CD8-positive, alpha-beta memory T cell (primary cell): ENCODE measurements at regions not wholly inside any gene's neighbourhood (a gene's known extent, or its start where the extent isn't known, plus 50 kb on each side); places are given as distances from the start of the nearest gene placed in this dataset.

Experiments used
- CTCF ChIA-PET: fragments of 350-600 bp; sonication (Branson Sonifier 250); formaldehyde crosslinking; loops from one replicate; lab custom pipeline; 2021; ENCODE audit warnings: antibody characterized with exemption; lab: Charles Lee
- POLR2A ChIA-PET: fragments of 350-600 bp; sonication (Branson Sonifier 250); formaldehyde crosslinking; loops from one replicate; lab custom pipeline; 2021; ENCODE audit warnings: antibody characterized with exemption; lab: Charles Lee
- DNase-seq, 5 donors: peaks; one replicate each; pipeline versions ENCODE4 v3.0.0 to v3.0.0-alpha.2; 2020 to 2022; ENCODE audit warnings: mixed read lengths in 1 of 5
- H3K27ac ChIP-seq: one replicate; pipeline ENCODE4 v1.7.0; 2013; ENCODE audit warnings: low read depth, mild to moderate bottlenecking, low read length, moderate library complexity
- H3K27me3 ChIP-seq: 2 replicates; pipeline ENCODE4 v1.7.0; 2013; ENCODE audit warnings: low read length, mild to moderate bottlenecking; ENCODE audit not compliant: insufficient read depth, poor library complexity, severe bottlenecking
- H3K36me3 ChIP-seq: 2 replicates; pipeline ENCODE4 v1.7.0; 2013; ENCODE audit warnings: mild to moderate bottlenecking, low read length, moderate library complexity; ENCODE audit not compliant: insufficient read depth
- H3K4me1 ChIP-seq: 2 replicates; pipeline ENCODE4 v1.7.0; 2013; ENCODE audit warnings: mild to moderate bottlenecking, low read length, moderate library complexity; ENCODE audit not compliant: insufficient read depth
- H3K4me3 ChIP-seq: 2 replicates; pipeline ENCODE4 v1.7.0; 2013; ENCODE audit warnings: mild to moderate bottlenecking, low read length
- H3K9me3 ChIP-seq: 2 replicates; pipeline ENCODE4 v1.7.0; 2013; ENCODE audit warnings: mild to moderate bottlenecking, low read length
- H3K27ac Mint-ChIP-seq, 8 donors: one replicate each; pipeline ENCODE4 v1.8.0; 2020 to 2021; ENCODE audit warnings: mixed read lengths in 8 of 8, mild to moderate bottlenecking in 6 of 8, inconsistent platforms in 3 of 8, moderate library complexity in 3 of 8
- H3K27me3 Mint-ChIP-seq, 2 donors: one replicate each; pipeline ENCODE4 v1.8.0; 2020 to 2021; ENCODE audit warnings: mixed read lengths in 2 of 2, mild to moderate bottlenecking in 1 of 2, moderate library complexity in 1 of 2
- H3K36me3 Mint-ChIP-seq, 3 donors: one replicate each; pipeline ENCODE4 v1.8.0; 2020 to 2021; ENCODE audit warnings: mixed read lengths in 3 of 3, inconsistent platforms in 1 of 3, mild to moderate bottlenecking in 1 of 3
- H3K4me1 Mint-ChIP-seq, 3 donors: one replicate each; pipeline ENCODE4 v1.8.0; 2020 to 2021; ENCODE audit warnings: mixed read lengths in 3 of 3, inconsistent platforms in 1 of 3, mild to moderate bottlenecking in 1 of 3
- H3K4me3 Mint-ChIP-seq, 7 donors: one replicate each; pipeline ENCODE4 v1.8.0; 2020 to 2021; ENCODE audit warnings: mixed read lengths in 7 of 7, mild to moderate bottlenecking in 6 of 7, moderate library complexity in 4 of 7, inconsistent platforms in 2 of 7
- H3K9me3 Mint-ChIP-seq, 5 donors: one replicate each; pipeline ENCODE4 v1.8.0; 2020 to 2022; ENCODE audit warnings: mixed read lengths in 5 of 5, mild to moderate bottlenecking in 3 of 5, moderate library complexity in 2 of 5, inconsistent platforms in 1 of 5

DNA sequence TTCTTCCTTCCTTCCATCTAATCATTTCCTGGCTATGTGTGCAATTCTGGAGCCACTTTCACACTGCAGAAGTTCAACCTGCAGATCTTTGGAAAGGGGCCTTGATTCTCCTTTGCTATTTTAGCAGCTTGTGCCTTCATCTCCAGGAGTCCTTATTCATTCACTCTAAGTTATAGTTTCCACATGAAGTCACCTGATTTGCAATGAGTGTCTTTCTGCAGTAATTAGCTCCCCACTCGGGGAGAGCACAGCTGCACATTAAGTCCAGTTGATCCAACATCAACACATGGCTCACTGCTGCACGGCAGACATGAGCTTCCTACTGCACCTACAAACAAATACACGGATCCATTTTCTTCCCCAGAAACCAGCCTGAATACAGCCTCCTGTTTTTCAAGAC is 323.1 kb upstream of the TNP1 start:
- Histone ChIP-seq H3K9me3 (no peaks in the 10 kb centered on the region), H3K36me3 (no peaks in the 10 kb centered on the region), H3K4me1 (no peaks in the 10 kb centered on the region), H3K4me3 (no peak overlapping the region), H3K27ac (no peak overlapping the region), H3K27me3 (no peaks in the 10 kb centered on the region)
- Mint-ChIP-seq H3K27me3 (no peaks in the 10 kb centered on the region), H3K4me3 (no peak overlapping the region), H3K36me3 (no peaks in the 10 kb centered on the region), H3K9me3 (peaks cover 0 to 2% (median 0%) of the 10 kb centered on the region in 5 donors), H3K27ac (no peak overlapping the region), H3K4me1 (no peaks in the 10 kb centered on the region)
- CTCF ChIA-PET = no interaction called here
- POLR2A ChIA-PET = no interaction called here
- no peak for DNase-seq

DNA sequence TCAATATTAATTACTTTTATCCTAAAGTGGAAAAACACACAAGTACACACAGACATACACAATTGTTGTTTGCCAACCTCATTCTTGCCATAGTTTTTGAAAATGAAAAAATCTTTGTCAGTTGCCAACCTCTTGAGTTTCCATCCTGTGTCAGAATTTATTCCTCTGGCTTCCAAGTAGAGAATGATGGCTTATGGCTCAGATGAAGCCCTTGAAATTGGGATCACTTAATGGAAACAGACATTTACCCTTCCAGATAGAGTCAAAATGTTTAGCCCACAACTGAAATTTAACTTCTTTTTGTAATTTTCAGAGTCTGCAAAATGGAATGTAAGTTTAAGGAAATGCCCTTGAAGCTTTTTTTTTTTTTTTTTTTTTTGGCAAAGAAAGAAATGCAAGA is 321.6 kb upstream of the TNP1 start:
- DNase-seq = no peak
- ChIA-PET CTCF (no interaction called here), POLR2A (no interaction called here)
- peaks cover 0 to 6% (median 0%) of the 10 kb centered on the region in 5 donors for H3K9me3 Mint-ChIP-seq
- no peaks in the 10 kb centered on the region for H3K27me3 Mint-ChIP-seq
- H3K4me1 ChIP-seq = no peaks in the 10 kb centered on the region
- no peaks in the 10 kb centered on the region for H3K36me3 Mint-ChIP-seq
- no peak overlapping the region for H3K27ac ChIP-seq
- H3K4me1 Mint-ChIP-seq = no peaks in the 10 kb centered on the region
- no peak overlapping the region for H3K4me3 Mint-ChIP-seq
- H3K27ac Mint-ChIP-seq = no peak overlapping the region
- no peaks in the 10 kb centered on the region for H3K36me3 ChIP-seq
- H3K9me3 ChIP-seq = no peaks in the 10 kb centered on the region
- H3K27me3 ChIP-seq = no peaks in the 10 kb centered on the region
- no peak overlapping the region for H3K4me3 ChIP-seq

DNA sequence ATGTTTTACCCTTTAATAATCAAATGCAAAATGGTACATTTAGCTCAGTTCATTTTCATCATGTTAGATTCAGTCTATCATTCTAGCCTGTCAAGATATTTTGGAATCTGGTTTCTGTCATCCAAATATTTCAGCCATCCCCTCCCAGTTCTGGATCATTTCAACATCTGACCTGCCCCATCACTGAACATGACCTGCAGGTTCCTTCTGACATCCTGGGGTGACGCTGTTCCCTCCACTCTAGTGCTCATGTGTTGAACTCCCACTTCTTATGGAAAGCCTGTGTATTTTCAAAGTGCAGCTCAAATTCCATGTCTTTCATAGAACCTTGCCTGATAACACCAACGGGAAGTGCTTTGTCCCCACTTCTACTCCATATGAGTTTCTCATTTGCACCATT is 320.0 kb upstream of the TNP1 start:
- H3K4me3 ChIP-seq = no peak overlapping the region
- Mint-ChIP-seq H3K36me3 (no peaks in the 10 kb centered on the region), H3K9me3 (peaks cover 0 to 6% (median 0%) of the 10 kb centered on the region in 5 donors), H3K27ac (no peak overlapping the region), H3K4me3 (no peak overlapping the region), H3K27me3 (no peaks in the 10 kb centered on the region), H3K4me1 (no peaks in the 10 kb centered on the region)
- CTCF ChIA-PET = no interaction called here
- no peak for DNase-seq
- H3K27me3 ChIP-seq = no peaks in the 10 kb centered on the region
- H3K36me3 ChIP-seq = no peaks in the 10 kb centered on the region
- H3K9me3 ChIP-seq = no peaks in the 10 kb centered on the region
- POLR2A ChIA-PET = no interaction called here
- H3K27ac ChIP-seq = no peak overlapping the region
- H3K4me1 ChIP-seq = no peaks in the 10 kb centered on the region

DNA sequence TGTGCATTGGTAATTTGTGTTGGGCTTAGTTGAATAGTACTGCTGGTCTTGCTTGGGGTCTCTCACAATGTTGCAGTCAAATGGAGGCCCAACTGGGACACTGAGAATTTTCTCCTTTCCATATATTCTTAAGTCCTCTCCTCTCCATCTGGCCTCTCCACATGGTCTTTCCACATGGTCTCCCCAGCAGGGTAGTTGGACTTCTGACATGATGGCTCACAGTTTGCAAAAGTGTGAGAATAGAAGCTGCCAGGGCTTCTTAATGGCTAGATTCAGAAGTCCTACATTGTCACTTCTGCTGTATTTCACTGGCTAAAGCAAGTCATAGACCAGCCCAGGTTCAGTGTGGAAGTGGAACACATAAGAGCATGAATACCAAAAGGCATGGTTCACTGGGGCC is 318.5 kb upstream of the TNP1 start:
- CTCF ChIA-PET = no interaction called here

DNA sequence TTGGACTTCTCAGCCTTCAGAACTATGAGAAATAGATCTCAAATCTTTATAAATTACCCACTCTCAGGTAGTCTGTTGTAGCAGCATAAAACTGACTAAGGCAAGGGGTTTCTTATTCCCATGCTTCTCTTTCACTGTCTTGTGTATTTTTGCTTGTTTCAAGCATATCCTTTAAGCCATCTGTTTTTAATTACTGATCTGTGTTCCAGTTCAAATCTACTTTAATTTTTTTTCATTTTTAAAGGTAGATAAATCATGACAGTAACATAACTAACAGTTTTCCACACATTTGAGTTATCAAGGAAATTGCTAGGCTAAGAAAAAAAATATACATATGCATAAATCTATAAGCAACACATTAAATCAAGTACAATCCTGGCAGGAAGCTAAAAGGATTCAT is 317.9 kb upstream of the TNP1 start:
- H3K27me3 ChIP-seq = no peaks in the 10 kb centered on the region
- no peak overlapping the region for H3K4me3 ChIP-seq
- Mint-ChIP-seq H3K27me3 (no peaks in the 10 kb centered on the region), H3K36me3 (no peaks in the 10 kb centered on the region), H3K27ac (no peak overlapping the region), H3K4me1 (no peaks in the 10 kb centered on the region), H3K9me3 (peaks cover 0 to 8% (median 0%) of the 10 kb centered on the region in 5 donors), H3K4me3 (no peak overlapping the region)
- H3K9me3 ChIP-seq = no peaks in the 10 kb centered on the region
- H3K27ac ChIP-seq = no peak overlapping the region
- POLR2A ChIA-PET = no interaction called here
- no peak for DNase-seq
- CTCF ChIA-PET = no interaction called here
- H3K4me1 ChIP-seq = no peaks in the 10 kb centered on the region
- no peaks in the 10 kb centered on the region for H3K36me3 ChIP-seq

More for the DNA sequence above, 318.5 kb upstream of the TNP1 start:
- Mint-ChIP-seq H3K27ac (no peak overlapping the region), H3K27me3 (no peaks in the 10 kb centered on the region), H3K4me3 (no peak overlapping the region), H3K36me3 (no peaks in the 10 kb centered on the region), H3K4me1 (no peaks in the 10 kb centered on the region), H3K9me3 (peaks cover 0 to 8% (median 0%) of the 10 kb centered on the region in 5 donors)
- Histone ChIP-seq H3K9me3 (no peaks in the 10 kb centered on the region), H3K36me3 (no peaks in the 10 kb centered on the region), H3K4me3 (no peak overlapping the region), H3K4me1 (no peaks in the 10 kb centered on the region), H3K27ac (no peak overlapping the region), H3K27me3 (no peaks in the 10 kb centered on the region)
- POLR2A ChIA-PET = no interaction called here
- no peak for DNase-seq

DNA sequence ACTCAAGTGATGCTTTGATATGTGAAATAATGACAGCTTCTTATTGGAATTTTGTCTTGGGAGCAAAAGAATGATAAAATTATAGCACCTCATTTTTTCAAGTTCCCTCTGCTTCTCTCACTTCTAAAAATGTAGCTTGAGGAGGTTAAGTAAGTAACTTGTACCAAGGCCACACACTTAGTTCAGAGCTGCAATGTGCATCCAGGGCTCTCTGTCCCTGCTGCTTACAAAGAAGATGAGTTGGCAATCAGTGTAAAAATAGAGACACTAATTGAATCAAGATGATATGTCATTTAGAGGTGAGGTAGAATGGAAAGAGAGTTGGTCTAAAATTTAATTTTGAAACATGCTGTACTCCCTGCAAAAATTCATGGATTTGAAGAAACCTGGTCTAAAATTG is 312.0 kb upstream of the TNP1 start:
- Mint-ChIP-seq H3K9me3 (peaks cover 0 to 5% (median 0%) of the 10 kb centered on the region in 5 donors), H3K36me3 (no peaks in the 10 kb centered on the region), H3K27me3 (peaks cover 3% of the 10 kb centered on the region in 2 donors), H3K4me1 (no peaks in the 10 kb centered on the region), H3K27ac (no peak overlapping the region), H3K4me3 (no peak overlapping the region)
- no peak overlapping the region for H3K27ac ChIP-seq
- H3K4me1 ChIP-seq = no peaks in the 10 kb centered on the region
- H3K36me3 ChIP-seq = no peaks in the 10 kb centered on the region
- no peaks in the 10 kb centered on the region for H3K9me3 ChIP-seq
- ChIA-PET CTCF (no interaction called here), POLR2A (no interaction called here)
- no peak overlapping the region for H3K4me3 ChIP-seq
- no peaks in the 10 kb centered on the region for H3K27me3 ChIP-seq
- no peak for DNase-seq

DNA sequence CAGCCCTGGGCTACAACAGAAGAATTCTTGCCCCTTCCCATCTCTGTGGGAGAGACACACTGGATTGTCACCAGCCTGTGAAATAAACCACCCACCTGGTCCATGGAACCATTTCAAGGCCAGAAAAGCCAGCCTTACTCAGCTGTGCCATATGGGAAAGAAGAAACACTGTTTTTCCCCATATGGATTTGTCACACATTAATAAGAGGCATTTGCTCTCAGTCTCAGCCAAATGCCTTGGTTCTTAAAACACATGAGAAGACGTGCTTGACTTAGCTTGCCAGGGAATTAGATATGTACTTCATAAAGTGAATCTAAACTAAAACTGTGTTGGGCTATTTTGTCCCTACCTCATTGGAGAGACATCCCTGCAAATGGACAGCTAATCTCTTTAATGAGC is 308.6 kb upstream of the TNP1 start:
- no peaks in the 10 kb centered on the region for H3K36me3 ChIP-seq
- ChIA-PET CTCF (no interaction called here), POLR2A (no interaction called here)
- H3K9me3 Mint-ChIP-seq = peaks cover 0 to 4% (median 0%) of the 10 kb centered on the region in 5 donors
- no peaks in the 10 kb centered on the region for H3K9me3 ChIP-seq
- peaks cover 3% of the 10 kb centered on the region in 2 donors for H3K27me3 Mint-ChIP-seq
- H3K4me1 ChIP-seq = no peaks in the 10 kb centered on the region
- H3K27me3 ChIP-seq = no peaks in the 10 kb centered on the region
- no peak overlapping the region for H3K4me3 ChIP-seq
- no peak overlapping the region for H3K4me3 Mint-ChIP-seq
- no peak overlapping the region for H3K27ac Mint-ChIP-seq
- no peak overlapping the region for H3K27ac ChIP-seq
- no peaks in the 10 kb centered on the region for H3K4me1 Mint-ChIP-seq
- no peak for DNase-seq
- no peaks in the 10 kb centered on the region for H3K36me3 Mint-ChIP-seq

DNA sequence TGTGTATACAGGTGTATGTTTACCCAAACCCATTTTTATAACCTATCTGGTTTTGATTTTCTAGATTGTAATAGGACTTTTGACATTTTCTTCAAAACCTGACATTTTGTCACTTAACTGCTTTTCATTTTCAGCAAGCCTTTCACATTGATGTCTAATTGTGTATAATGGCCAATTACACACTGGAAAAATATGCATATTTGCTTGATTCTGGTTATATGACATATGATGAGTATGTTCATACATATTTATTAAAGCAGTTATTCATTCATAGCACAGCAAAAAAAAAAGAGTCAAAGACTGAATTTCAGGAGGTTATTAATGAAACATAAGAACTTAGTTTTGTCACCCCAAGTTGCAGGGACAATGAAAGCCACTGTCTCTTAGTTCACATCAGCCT is 307.7 kb upstream of the TNP1 start:
- Histone ChIP-seq H3K36me3 (no peaks in the 10 kb centered on the region), H3K9me3 (no peaks in the 10 kb centered on the region), H3K4me3 (no peak overlapping the region), H3K27ac (no peak overlapping the region), H3K4me1 (no peaks in the 10 kb centered on the region), H3K27me3 (no peaks in the 10 kb centered on the region)
- H3K36me3 Mint-ChIP-seq = no peaks in the 10 kb centered on the region
- no peak for DNase-seq
- H3K27me3 Mint-ChIP-seq = peaks cover 3% of the 10 kb centered on the region in 2 donors
- POLR2A ChIA-PET = no interaction called here
- H3K4me3 Mint-ChIP-seq = no peak overlapping the region
- H3K4me1 Mint-ChIP-seq = peaks cover 3 to 6% (median 5%) of the 10 kb centered on the region in 3 donors
- H3K9me3 Mint-ChIP-seq = peaks cover 0 to 4% (median 0%) of the 10 kb centered on the region in 5 donors
- no peak overlapping the region for H3K27ac Mint-ChIP-seq
- CTCF ChIA-PET = no interaction called here
